GM23338 (cell line): ENCODE measurements at regions not wholly inside any gene's neighbourhood (a gene's known extent, or its start where the extent isn't known, plus 50 kb on each side); places are given as distances from the start of the nearest gene placed in this dataset.

Source experiments
- ATAC-seq: fragments of 200-7000 bp; cut with Tn5 transposase; 3 replicates; pipeline ENCODE4 v1.9.1; 2020
- DNase-seq: peaks from one replicate; pipeline ENCODE4 v3.0.0-alpha.2; 2015; ENCODE audit warnings: low spot score
- H2AFZ ChIP-seq: fragments of 200-600 bp; sonication (generic); 2 replicates; pipeline ENCODE4 v1.8.0; 2016; ENCODE audit warnings: antibody characterized with exemption, mild to moderate bottlenecking, moderate library complexity
- H3F3A ChIP-seq: fragments of 200-600 bp; sonication (generic); replicated peaks from 2 replicates; pipeline ENCODE4 v1.8.0; 2017; ENCODE audit warnings: antibody characterized with exemption, mixed run types, low read depth
- H3K27ac ChIP-seq: fragments of 200-600 bp; sonication (generic); 2 replicates; pipeline ENCODE4 v1.6.1; 2016; ENCODE audit warnings: low read depth
- H3K27me3 ChIP-seq: fragments of 200-600 bp; sonication (generic); 2 replicates; pipeline ENCODE4 v1.8.0; 2016; ENCODE audit warnings: mild to moderate bottlenecking, mixed run types, moderate library complexity; ENCODE audit not compliant: insufficient read depth
- H3K36me3 ChIP-seq: fragments of 200-600 bp; sonication (generic); 2 replicates; pipeline ENCODE4 v1.8.0; 2016; ENCODE audit warnings: mild to moderate bottlenecking; ENCODE audit not compliant: insufficient read depth
- H3K4me1 ChIP-seq: fragments of 200-600 bp; sonication (generic); 2 replicates; pipeline ENCODE4 v1.8.0; 2016; ENCODE audit warnings: mild to moderate bottlenecking, moderate library complexity; ENCODE audit not compliant: insufficient read depth
- H3K4me2 ChIP-seq: fragments of 200-600 bp; sonication (generic); 2 replicates; pipeline ENCODE4 v1.7.1; 2017; ENCODE audit warnings: mixed run types
- H3K4me3 ChIP-seq: fragments of 200-600 bp; sonication (generic); 2 replicates; pipeline ENCODE4 v1.6.1; 2016; ENCODE audit warnings: mixed run types
- H3K79me2 ChIP-seq: fragments of 200-600 bp; sonication (generic); replicated peaks from 2 replicates; pipeline ENCODE4 v1.8.0; 2017; ENCODE audit warnings: mild to moderate bottlenecking; ENCODE audit not compliant: insufficient read depth
- H3K9me2 ChIP-seq: fragments of 200-600 bp; sonication (generic); 2 replicates; pipeline ENCODE4 v1.8.0; 2017; ENCODE audit not compliant: insufficient read depth
- H4K20me1 ChIP-seq: fragments of 200-600 bp; sonication (generic); replicated peaks from 2 replicates; pipeline ENCODE4 v1.8.0; 2017; ENCODE audit warnings: mild to moderate bottlenecking; ENCODE audit not compliant: insufficient read depth
- H3K27ac Mint-ChIP-seq: 2 replicates; pipeline ENCODE4 v1.8.0; 2020; ENCODE audit warnings: inconsistent platforms, mild to moderate bottlenecking, moderate library complexity, mixed read lengths
- H3K27me3 Mint-ChIP-seq: 3 replicates; pipeline ENCODE4 v1.8.0; 2022; ENCODE audit warnings: low read depth, mild to moderate bottlenecking, moderate library complexity, mixed read lengths, inconsistent platforms; ENCODE audit not compliant: insufficient read depth, poor library complexity
- H3K36me3 Mint-ChIP-seq: 3 replicates; pipeline ENCODE4 v1.8.0; 2021; ENCODE audit warnings: low read depth, mild to moderate bottlenecking, inconsistent platforms, moderate library complexity, mixed read lengths
- H3K4me1 Mint-ChIP-seq: 3 replicates; pipeline ENCODE4 v1.8.0; 2020; ENCODE audit warnings: mild to moderate bottlenecking, inconsistent platforms, mixed read lengths
- H3K4me3 Mint-ChIP-seq: 3 replicates; pipeline ENCODE4 v1.8.0; 2021; ENCODE audit warnings: moderate library complexity, mild to moderate bottlenecking, inconsistent platforms, mixed read lengths
- H3K9me3 Mint-ChIP-seq: 3 replicates; pipeline ENCODE4 v1.8.0; 2020; ENCODE audit warnings: moderate library complexity, mild to moderate bottlenecking, inconsistent platforms, mixed read lengths
- CREB1 ChIP-seq: fragments of 250-450 bp; sonication (Bioruptor Pico); IDR thresholded peaks from 2 replicates; pipeline ENCODE4 v1.5.0; 2020; ENCODE audit warnings: low read depth, mild to moderate bottlenecking, moderate library complexity
- EZH2 ChIP-seq: fragments of 200-600 bp; sonication (generic); IDR thresholded peaks from one replicate; pipeline ENCODE4 v1.8.0; 2017; ENCODE audit warnings: antibody characterized with exemption, mild to moderate bottlenecking, low read depth; ENCODE audit not compliant: unreplicated experiment
- EZH2phosphoT487 ChIP-seq: fragments of 200-600 bp; sonication (generic); IDR thresholded peaks from one replicate; pipeline ENCODE4 v1.8.1; 2018; ENCODE audit warnings: antibody characterized with exemption; ENCODE audit not compliant: unreplicated experiment
- JUNB ChIP-seq: IDR thresholded peaks from one replicate; pipeline ENCODE4 v1.6.1; 2016; ENCODE audit warnings: antibody characterized with exemption; ENCODE audit not compliant: unreplicated experiment
- NANOG ChIP-seq: IDR thresholded peaks from 2 replicates; pipeline ENCODE4 v1.6.1; 2016; ENCODE audit warnings: antibody characterized with exemption, borderline replicate concordance
- POLR2AphosphoS5 ChIP-seq: IDR thresholded peaks from 2 replicates; pipeline ENCODE4 v1.6.1; 2016; ENCODE audit warnings: antibody characterized with exemption, low read depth
- STAT1 ChIP-seq: IDR thresholded peaks from one replicate; pipeline ENCODE4 v1.6.1; 2016; ENCODE audit warnings: antibody characterized with exemption; ENCODE audit not compliant: unreplicated experiment
- ZNF114 ChIP-seq: fragments of 250-450 bp; sonication (Bioruptor Pico); IDR thresholded peaks from 2 replicates; pipeline ENCODE4 v1.5.0; 2020; ENCODE audit warnings: mild to moderate bottlenecking, moderate library complexity
- ZNF331 ChIP-seq: fragments of 250-450 bp; sonication (Bioruptor Pico); IDR thresholded peaks from 2 replicates; pipeline ENCODE4 v1.5.0; 2020; ENCODE audit warnings: low read depth, mild to moderate bottlenecking, moderate library complexity
- TF ChIP-seq, protein P1 (sequence below): IDR thresholded peaks from 2 replicates; pipeline ENCODE4 v1.6.1; 2016; ENCODE audit warnings: antibody characterized with exemption
- TF ChIP-seq, protein P2 (sequence below): IDR thresholded peaks from one replicate; pipeline ENCODE4 v1.6.1; 2018; ENCODE audit warnings: antibody characterized with exemption; ENCODE audit not compliant: unreplicated experiment
- TF ChIP-seq, protein P3 (sequence below): fragments of 250-450 bp; sonication (Bioruptor Pico); IDR thresholded peaks from 2 replicates; pipeline ENCODE4 v1.5.0; 2020; ENCODE audit warnings: mild to moderate bottlenecking, moderate library complexity
- TF ChIP-seq, protein P4 (sequence below), 2 experiments: fragments of 200-600 bp in 1 of 2; sonication (generic) in 1 of 2; conservative IDR thresholded peaks; 2 replicates each; pipeline versions ENCODE4 v1.5.1 to v1.6.1; 2016 to 2017; ENCODE audit warnings: antibody characterized with exemption in 2 of 2, low read depth in 2 of 2, mild to moderate bottlenecking in 2 of 2, moderate library complexity in 1 of 2

DNA sequence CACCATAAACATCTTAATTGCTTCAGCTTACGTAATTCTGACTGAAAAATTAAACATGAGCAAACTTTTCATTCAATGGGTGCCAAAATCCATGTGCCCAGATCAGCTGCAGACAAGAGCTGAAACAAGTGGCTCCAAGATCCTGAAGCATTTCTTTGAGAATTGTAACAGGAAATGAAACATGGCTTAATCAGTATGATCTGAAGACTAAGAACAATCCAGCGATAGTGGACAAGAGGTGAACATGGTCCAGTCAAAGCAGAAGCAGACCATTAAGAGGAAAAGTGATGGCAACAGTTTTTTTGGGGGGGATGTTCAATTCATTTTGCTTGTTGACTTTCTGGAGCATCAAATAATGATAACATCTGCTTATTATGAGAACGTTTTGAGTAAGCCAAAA is 1964.5 kb upstream of the RAG2 start:
- no peaks in the 10 kb centered on the region for H4K20me1 ChIP-seq
- ATAC-seq = no peak
- H3K4me1 ChIP-seq = no peaks in the 10 kb centered on the region
- no peaks in the 10 kb centered on the region for H3K36me3 ChIP-seq
- Mint-ChIP-seq H3K27me3 (no peaks in the 10 kb centered on the region), H3K4me3 (no peak overlapping the region), H3K36me3 (no peaks in the 10 kb centered on the region; the same call in 2 of the 3 replicates), H3K9me3 (peaks cover 3% of the 10 kb centered on the region; the same call in 1 of the 3 replicates), H3K4me1 (no peaks in the 10 kb centered on the region), H3K27ac (no peak overlapping the region)
- TF ChIP-seq, protein P1, sequence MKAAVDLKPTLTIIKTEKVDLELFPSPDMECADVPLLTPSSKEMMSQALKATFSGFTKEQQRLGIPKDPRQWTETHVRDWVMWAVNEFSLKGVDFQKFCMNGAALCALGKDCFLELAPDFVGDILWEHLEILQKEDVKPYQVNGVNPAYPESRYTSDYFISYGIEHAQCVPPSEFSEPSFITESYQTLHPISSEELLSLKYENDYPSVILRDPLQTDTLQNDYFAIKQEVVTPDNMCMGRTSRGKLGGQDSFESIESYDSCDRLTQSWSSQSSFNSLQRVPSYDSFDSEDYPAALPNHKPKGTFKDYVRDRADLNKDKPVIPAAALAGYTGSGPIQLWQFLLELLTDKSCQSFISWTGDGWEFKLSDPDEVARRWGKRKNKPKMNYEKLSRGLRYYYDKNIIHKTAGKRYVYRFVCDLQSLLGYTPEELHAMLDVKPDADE = no peak
- TF ChIP-seq ZNF331 (CRISPR knock-in tag) = no peak
- TF ChIP-seq, protein P2, sequence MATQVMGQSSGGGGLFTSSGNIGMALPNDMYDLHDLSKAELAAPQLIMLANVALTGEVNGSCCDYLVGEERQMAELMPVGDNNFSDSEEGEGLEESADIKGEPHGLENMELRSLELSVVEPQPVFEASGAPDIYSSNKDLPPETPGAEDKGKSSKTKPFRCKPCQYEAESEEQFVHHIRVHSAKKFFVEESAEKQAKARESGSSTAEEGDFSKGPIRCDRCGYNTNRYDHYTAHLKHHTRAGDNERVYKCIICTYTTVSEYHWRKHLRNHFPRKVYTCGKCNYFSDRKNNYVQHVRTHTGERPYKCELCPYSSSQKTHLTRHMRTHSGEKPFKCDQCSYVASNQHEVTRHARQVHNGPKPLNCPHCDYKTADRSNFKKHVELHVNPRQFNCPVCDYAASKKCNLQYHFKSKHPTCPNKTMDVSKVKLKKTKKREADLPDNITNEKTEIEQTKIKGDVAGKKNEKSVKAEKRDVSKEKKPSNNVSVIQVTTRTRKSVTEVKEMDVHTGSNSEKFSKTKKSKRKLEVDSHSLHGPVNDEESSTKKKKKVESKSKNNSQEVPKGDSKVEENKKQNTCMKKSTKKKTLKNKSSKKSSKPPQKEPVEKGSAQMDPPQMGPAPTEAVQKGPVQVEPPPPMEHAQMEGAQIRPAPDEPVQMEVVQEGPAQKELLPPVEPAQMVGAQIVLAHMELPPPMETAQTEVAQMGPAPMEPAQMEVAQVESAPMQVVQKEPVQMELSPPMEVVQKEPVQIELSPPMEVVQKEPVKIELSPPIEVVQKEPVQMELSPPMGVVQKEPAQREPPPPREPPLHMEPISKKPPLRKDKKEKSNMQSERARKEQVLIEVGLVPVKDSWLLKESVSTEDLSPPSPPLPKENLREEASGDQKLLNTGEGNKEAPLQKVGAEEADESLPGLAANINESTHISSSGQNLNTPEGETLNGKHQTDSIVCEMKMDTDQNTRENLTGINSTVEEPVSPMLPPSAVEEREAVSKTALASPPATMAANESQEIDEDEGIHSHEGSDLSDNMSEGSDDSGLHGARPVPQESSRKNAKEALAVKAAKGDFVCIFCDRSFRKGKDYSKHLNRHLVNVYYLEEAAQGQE = no peak
- no peak for TF ChIP-seq JUNB
- no peak for TF ChIP-seq ZNF114 (CRISPR knock-in tag)
- TF ChIP-seq, protein P3, sequence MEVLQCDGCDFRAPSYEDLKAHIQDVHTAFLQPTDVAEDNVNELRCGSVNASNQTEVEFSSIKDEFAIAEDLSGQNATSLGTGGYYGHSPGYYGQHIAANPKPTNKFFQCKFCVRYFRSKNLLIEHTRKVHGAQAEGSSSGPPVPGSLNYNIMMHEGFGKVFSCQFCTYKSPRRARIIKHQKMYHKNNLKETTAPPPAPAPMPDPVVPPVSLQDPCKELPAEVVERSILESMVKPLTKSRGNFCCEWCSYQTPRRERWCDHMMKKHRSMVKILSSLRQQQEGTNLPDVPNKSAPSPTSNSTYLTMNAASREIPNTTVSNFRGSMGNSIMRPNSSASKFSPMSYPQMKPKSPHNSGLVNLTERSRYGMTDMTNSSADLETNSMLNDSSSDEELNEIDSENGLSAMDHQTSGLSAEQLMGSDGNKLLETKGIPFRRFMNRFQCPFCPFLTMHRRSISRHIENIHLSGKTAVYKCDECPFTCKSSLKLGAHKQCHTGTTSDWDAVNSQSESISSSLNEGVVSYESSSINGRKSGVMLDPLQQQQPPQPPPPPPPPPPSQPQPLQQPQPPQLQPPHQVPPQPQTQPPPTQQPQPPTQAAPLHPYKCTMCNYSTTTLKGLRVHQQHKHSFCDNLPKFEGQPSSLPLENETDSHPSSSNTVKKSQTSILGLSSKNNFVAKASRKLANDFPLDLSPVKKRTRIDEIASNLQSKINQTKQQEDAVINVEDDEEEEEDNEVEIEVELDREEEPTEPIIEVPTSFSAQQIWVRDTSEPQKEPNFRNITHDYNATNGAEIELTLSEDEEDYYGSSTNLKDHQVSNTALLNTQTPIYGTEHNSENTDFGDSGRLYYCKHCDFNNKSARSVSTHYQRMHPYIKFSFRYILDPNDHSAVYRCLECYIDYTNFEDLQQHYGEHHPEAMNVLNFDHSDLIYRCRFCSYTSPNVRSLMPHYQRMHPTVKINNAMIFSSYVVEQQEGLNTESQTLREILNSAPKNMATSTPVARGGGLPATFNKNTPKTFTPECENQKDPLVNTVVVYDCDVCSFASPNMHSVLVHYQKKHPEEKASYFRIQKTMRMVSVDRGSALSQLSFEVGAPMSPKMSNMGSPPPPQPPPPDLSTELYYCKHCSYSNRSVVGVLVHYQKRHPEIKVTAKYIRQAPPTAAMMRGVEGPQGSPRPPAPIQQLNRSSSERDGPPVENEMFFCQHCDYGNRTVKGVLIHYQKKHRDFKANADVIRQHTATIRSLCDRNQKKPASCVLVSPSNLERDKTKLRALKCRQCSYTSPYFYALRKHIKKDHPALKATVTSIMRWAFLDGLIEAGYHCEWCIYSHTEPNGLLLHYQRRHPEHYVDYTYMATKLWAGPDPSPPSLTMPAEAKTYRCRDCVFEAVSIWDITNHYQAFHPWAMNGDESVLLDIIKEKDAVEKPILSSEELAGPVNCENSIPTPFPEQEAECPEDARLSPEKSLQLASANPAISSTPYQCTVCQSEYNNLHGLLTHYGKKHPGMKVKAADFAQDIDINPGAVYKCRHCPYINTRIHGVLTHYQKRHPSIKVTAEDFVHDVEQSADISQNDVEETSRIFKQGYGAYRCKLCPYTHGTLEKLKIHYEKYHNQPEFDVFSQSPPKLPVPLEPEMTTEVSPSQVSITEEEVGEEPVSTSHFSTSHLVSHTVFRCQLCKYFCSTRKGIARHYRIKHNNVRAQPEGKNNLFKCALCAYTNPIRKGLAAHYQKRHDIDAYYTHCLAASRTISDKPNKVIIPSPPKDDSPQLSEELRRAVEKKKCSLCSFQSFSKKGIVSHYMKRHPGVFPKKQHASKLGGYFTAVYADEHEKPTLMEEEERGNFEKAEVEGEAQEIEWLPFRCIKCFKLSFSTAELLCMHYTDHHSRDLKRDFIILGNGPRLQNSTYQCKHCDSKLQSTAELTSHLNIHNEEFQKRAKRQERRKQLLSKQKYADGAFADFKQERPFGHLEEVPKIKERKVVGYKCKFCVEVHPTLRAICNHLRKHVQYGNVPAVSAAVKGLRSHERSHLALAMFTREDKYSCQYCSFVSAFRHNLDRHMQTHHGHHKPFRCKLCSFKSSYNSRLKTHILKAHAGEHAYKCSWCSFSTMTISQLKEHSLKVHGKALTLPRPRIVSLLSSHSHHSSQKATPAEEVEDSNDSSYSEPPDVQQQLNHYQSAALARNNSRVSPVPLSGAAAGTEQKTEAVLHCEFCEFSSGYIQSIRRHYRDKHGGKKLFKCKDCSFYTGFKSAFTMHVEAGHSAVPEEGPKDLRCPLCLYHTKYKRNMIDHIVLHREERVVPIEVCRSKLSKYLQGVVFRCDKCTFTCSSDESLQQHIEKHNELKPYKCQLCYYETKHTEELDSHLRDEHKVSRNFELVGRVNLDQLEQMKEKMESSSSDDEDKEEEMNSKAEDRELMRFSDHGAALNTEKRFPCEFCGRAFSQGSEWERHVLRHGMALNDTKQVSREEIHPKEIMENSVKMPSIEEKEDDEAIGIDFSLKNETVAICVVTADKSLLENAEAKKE (CRISPR knock-in tag) = no peak
- TF ChIP-seq EZH2phosphoT487 = no peak
- no peak for TF ChIP-seq EZH2
- no peak for TF ChIP-seq POLR2AphosphoS5
- no peak for TF ChIP-seq NANOG
- TF ChIP-seq CREB1 (CRISPR knock-in tag) = no peak
- TF ChIP-seq, protein P4, sequence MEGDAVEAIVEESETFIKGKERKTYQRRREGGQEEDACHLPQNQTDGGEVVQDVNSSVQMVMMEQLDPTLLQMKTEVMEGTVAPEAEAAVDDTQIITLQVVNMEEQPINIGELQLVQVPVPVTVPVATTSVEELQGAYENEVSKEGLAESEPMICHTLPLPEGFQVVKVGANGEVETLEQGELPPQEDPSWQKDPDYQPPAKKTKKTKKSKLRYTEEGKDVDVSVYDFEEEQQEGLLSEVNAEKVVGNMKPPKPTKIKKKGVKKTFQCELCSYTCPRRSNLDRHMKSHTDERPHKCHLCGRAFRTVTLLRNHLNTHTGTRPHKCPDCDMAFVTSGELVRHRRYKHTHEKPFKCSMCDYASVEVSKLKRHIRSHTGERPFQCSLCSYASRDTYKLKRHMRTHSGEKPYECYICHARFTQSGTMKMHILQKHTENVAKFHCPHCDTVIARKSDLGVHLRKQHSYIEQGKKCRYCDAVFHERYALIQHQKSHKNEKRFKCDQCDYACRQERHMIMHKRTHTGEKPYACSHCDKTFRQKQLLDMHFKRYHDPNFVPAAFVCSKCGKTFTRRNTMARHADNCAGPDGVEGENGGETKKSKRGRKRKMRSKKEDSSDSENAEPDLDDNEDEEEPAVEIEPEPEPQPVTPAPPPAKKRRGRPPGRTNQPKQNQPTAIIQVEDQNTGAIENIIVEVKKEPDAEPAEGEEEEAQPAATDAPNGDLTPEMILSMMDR (conservative IDR thresholded peaks at IDR 0.05; ENCODE audit: low read depth in 2 of 2) = no peak
- no peak for TF ChIP-seq STAT1
- no peak overlapping the region for H3K4me3 ChIP-seq
- no peak for DNase-seq
- no peak overlapping the region for H3K27ac ChIP-seq
- no peak overlapping the region for H3K4me2 ChIP-seq
- H3K79me2 ChIP-seq = no peaks in the 10 kb centered on the region
- H3K27me3 ChIP-seq = no peaks in the 10 kb centered on the region
- no peak overlapping the region for H2AFZ ChIP-seq
- no peaks in the 10 kb centered on the region for H3K9me2 ChIP-seq
- no peaks in the 10 kb centered on the region for H3F3A ChIP-seq
